COLO829 (cell line): ENCODE measurements at regions not wholly inside any gene's neighbourhood (a gene's known extent, or its start where the extent isn't known, plus 50 kb on each side); places are given as distances from the start of the nearest gene placed in this dataset.
"Not testable (repeated sequence)": the region's sequence is repeated elsewhere in the genome, so short reads cannot be mapped to it uniquely, and the experiment has no call there.

ENCODE experiments used
- DNase-seq: peaks from one replicate; pipeline ENCODE4 v3.0.0; 2012; ENCODE audit warnings: low spot score

DNA sequence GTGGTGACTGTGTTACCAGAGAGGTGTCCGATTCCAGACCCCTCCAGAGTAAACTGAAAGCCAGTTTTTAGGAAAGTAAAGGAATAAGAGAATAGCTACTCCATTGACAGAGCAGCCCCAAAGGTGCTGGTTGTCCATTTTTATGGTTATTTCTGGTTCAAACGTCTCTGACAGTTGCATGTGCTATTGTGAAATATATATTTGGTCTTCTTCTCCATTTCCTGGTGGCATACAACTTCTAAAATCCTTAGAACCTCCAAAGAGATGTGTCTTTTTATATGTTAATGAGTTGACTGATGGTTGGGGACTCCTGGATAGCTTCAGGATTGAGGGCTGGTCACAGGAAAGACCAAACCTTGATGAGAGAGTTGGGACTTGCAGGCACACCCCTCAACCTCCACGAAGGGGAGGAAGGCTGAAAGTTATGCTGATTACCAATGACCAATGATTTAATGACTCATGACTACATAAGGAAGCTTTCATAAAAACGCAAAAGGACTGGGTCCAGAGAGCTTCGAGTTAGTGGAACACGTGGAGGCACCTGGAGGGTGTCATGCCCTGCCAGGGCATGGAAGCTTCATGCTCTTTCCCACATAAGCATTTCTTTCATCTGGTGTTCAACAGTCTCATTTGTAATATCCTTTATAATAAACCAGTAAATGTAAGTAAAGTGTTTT is 100.7 kb downstream of the SLC16A1 start:
- no peak for DNase-seq

DNA sequence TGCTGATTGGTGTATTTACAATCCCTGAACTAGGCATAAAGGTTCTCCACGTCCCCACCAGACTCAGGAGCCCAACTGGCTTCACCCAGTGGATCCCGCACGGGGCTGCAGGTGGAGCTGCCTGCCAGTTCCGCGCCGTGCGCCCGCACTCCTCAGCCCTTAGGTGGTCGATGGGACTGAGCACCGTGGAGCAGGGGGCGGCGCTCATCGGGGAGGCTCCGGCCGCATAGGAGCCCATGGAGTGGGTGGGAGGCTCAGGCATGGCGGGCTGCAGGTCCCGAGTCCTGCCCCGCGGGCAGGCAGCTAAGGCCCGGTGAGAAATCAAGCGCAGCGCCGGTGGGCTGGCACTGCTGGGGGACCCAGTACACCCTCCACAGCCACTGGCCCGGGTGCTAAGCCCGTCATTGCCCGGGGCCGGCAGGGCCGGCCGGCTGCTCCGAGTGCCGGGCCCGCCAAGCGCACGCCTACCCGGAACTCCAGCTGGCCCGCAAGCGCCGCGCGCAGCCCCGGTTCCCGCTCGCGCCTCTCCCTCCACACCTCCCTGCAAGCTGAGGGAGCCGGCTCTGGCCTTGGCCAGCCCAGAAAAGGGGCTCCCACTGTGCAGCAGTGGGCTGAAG is 101.5 kb downstream of the SLC16A1 start:
- not testable (repeated sequence) for DNase-seq

DNA sequence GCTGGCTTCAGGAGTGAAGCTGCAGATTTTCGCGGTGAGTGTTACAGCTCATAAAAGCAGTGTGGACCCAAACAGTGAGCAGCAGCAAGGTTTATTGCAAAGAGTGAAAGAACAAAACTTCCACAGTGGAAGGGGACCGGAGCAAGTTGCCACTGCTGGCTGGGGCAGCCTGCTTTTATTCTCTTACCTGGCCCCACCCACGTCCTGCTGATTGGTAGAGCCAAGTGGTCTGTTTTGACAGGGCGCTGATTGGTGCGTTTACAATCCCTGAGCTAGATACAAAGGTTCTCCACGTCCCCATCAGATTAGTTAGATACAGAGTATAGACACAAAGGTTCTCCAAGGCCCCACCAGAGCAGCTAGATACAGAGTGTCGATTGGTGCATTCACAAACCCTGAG is 102.1 kb downstream of the SLC16A1 start:
- not testable (repeated sequence) for DNase-seq

DNA sequence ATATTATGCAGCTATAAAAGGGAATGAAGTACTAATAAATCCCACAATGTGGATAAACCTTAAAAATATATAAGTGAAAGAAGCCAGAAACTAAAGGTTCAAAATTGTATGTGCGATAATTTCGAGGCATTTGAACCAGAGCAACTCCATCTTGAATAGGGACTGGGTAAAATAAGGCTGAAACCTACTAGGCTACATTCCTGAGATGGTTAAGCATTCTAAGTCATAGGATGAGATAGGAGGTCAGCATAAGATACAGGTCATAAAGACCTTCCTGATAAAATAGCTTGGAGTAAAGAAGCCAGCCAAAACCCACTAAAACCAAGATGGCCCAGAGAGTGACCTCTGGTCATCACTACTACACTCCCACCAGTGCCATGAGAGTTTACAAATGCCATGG is 103.1 kb downstream of the SLC16A1 start:
- no peak for DNase-seq

DNA sequence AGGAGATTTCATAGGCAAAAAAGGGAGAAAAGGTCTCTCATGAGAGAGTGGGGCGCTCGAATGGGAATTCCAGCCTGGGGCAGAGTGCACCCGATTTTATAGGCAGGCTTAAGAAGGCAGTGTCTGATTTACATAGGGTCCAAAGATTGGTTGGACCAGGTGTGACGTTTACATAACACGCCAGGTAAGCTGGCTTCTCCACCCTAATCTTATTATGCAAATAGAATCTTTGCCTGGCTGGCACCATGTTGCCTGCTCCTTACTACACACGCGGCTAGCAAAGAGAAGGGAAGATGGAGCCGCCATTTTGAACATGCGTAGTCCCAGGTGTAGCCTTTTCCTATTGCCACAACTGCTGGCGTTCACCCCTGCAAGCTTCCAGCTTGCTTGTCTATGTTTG is 103.7 kb downstream of the SLC16A1 start:
- no peak for DNase-seq

DNA sequence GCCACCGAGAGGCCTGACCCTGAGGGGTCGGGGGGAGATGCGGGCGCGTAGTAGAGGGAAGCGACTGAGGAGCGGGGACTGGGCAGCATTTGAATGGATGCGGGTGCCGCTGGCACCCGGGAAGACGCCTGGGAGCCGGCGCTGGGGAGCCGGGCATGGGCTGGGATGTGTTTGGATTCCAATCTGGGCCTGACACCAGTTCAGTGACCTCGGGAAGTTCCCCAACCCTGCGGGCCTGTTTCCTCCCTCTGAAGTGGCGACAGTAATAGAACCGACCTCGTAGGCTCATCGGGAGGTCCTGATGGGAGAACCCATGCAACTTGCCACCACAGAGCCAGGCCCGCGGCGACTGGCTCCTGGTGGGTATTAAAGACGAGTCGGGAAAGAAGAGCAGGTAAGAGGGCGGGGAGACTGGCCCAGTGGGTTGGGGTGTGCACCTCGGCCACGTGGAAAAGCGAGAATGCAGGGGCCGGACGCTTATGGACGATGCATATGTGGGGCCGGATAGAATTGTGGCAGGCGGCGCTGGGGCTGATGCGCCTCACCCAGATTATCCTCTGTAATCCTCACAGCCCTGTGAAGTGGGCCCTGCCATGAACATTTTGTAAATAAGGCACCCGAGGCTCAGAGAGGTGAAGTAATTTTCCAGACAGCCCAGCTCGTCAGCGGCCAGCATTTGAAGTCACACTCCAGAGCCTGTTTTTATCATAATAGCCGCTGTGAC is 105.8 kb downstream of the SLC16A1 start:
- DNase-seq: no peak

DNA sequence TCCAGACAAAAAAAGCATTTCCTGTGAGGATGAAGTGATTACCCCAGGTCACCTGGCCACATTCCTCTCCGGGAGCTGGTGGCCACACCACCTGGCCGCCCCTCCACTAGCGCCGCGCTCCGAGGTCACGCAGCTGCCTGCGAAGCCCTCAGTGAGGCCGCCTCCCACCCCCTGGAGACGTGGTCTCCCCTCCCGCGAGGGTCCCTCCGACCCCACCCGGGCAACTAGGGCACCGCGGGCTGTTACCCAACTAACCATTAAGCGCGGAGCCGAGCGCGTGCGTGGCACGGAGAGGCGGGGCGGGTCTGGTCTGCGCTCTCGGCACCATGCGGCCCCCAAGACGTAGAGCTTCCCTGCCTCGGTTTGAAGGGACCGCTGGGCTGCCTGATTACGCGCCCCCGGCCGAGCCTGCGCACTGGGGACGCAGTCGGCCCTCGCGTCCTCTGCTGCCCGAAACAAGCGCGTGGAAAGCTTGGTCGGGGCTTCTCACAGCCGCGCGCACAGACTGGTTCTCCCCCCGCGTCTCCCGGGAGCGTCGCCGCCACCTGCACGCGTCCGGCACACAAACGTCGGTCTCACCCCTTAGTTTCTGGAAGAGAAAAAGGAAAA is 106.5 kb downstream of the SLC16A1 start:
- no peak for DNase-seq

DNA sequence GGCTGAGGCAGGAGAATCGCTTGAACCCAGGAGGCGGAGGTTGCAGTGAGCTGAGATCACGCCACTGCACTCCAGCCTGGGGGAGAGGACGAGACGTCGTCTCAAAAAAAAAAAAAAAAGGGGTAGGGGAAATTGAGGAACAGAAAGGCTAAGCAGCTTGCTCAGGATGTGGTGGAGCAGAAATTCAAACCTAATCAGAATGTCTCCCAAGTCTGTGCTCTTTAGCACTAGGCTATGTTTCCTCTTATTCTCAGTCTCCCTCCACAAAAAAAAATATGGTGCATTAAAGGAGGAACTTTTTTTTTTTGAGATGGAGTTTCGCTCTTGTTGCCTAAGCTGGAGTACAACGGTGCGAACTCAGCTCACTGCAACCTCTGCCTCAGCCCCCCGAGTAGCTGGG is 114.2 kb downstream of the SLC16A1 start:
- no peak for DNase-seq

DNA sequence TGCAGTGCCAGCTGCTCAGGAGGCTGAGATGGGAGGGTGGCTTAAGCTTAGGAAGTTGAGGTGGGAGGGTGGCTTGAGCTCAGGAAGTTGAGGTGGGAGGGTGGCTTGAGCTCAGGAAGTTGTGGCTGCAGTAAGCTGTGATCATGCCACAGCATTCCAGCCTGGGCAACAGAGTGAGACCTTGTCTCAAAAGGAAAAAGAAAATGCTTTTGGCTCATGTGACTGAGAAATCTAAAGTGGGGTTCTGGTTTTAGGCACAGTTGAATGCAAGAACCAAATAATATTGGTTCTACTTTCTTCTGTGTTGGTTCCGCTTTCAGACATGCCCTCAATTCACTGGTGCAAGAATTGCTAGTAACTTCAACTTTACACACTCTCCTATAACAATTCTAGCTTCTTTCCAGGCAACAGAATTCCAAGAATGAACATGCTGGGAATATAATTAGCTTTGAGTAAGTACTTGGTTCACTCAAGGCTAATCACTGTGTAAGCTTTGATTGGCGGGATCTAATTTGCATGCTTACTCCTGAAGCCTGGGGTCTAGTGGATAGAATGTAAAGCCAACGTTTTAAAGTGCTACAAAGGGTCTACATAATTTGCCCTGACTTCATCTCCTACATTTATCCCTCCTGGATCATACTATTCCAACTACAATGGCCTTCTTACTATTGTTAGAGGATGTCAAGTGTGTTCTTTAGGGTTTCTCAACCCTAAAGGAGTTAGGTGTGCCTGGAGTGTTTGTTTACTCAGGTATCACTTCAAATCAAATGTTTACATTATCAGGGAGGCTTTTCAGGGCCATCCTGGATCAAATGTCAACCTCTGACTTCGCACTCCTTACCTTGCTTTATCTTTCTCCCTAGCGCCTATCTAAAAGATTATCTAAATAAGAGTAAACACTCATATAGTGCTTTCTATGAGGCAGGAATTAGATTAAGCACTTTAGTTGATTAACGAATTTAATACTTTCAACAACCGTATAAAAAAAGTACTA is 115.1 kb downstream of the SLC16A1 start:
- DNase-seq: no peak

DNA sequence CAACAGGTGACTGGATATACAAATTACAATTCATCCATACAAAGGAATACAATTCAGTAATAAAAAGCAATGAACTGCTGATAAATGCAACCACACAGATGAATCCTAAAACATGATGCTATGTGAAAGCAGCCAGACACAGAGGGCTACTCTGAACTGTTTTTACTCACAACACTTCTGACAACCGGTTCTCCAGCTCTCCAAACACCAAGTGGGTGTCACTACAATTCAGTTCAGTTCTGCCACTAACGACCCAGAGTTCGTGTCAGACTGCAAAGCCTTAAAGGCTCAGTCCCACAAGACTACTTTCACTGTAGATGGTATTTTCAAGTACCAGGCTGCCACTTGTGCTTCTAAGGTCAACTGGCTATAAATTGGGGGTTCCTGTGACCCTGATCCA is 119.4 kb downstream of the SLC16A1 start:
- DNase-seq: no peak

DNA sequence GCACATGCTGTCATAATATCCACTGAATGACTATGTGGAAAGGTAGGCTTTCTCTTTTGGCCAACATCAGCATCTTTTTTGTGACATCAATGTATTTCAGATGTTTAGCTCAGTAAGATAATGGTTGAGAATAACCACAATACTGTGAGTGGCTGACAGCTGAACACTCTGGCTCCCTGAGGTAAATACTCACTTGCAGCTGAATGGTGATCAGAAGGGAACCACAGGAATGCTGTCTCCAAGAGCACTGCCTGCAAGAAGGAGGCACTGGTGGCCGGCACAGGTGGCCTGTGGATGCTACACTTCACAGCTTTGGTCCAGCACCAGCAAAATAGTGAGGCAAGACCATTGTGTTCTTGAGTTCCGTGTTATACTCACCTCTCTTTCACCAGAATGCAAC is 118.7 kb upstream of the PPM1J start:
- no peak for DNase-seq

DNA sequence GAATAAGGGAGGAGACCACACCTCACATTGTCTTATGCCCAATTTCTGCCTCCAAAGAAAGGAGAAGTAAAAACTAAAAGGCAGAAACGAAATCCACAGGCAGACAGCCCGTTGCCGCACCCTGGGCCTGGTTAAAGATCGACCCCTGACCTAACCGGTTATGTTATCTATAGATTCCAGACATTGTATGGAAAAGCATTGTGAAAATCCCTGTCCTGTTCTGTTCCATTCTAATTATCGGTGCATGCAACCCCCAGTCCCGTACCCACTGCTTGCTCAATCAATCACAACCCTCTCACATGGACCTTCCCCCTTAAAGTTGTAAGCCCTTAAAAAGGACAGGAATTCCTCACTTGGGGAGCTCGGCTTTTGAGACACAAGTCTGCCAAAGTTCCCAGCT is 117.1 kb upstream of the PPM1J start:
- DNase-seq: not testable (repeated sequence)

DNA sequence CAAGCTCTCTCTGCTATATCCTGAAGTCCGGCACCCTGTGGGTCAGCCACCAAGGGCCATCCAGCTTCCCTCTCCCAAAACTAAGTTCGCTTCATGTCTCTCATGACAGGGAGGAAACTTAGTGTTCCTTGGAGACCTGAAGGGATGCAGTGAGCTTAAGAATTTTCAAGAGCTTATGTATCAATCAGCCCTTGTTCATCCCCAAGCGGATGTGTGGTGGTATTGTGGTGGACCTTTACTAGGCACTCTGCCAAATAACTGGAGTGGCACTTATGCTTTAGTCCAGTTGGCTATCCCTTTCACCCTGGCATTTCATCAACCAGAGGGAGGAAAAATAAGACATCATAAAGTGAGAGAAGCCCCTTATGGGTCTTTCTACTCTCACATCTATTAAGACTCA is 114.6 kb upstream of the PPM1J start:
- DNase-seq: not testable (repeated sequence)

DNA sequence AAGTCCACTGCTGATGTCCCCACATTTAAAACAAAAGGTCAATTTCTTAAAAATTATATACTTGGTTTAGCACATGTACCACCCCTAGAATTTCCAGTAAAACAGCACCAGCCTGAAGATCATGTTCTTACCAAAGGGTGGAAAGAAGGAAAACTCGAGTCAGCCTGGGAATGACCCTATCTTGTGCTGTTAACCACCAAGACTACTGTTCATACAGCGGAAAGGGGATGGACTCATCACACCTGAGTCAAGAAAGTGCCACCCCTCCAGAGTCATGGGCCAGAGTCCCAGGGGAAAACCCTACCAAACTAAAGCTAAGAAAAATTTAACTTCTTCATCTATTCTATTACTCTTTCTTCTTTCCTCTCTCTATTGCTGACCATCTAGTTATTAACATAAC is 113.6 kb upstream of the PPM1J start:
- no peak for DNase-seq

DNA sequence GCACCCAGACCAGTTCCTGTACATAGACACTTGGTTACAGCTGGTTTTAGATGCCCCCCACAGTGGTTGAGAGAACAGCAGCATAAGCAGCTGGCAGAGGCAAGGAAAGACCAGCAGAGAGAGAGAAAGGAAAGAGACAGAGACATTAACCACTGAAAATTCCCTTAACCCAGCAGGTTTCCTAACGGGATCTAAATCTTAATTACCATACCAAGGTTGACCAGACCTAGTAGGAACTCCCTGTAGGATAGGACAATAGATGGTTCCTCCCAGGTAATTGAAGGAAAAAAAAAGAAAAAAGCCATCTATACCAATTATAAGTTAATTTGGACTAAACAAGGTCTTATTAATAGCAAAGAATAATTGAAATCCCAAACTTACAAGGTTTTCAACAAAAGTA is 112.3 kb upstream of the PPM1J start:
- DNase-seq: not testable (repeated sequence)

DNA sequence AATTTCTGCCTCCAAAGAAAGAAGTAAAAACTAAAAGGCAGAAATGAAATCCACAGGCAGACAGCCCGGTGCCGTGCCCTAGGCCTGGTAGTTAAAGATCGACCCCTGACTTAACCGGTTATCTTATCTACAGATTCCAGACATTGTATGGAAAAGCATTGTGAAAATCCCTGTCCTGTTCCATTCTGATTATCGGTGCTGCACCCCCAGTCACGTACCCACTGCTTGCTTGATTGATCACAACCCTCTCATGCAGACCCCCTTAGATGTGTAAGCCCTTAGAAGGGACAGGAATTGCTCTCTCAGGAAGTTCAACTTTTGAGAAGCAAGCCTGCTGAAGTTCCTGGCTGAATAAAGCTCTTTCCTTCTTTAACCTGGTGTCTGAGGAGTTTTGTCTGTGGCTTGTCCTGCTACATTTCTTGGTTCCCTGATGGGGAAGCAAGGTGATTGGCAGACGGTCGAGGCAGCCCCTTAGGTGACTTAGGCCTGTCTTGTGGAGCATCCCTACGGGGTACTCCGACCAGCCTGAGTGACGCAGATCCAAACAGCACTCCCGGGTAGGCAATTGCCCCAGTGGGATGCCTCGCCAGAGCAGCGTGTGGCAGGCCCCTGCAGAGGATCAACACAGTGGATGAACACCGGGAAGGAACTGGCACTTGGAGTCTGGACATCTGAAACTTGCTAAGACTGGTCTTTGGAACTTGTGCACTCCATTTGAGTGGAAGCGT is 111.2 kb upstream of the PPM1J start:
- no peak for DNase-seq

DNA sequence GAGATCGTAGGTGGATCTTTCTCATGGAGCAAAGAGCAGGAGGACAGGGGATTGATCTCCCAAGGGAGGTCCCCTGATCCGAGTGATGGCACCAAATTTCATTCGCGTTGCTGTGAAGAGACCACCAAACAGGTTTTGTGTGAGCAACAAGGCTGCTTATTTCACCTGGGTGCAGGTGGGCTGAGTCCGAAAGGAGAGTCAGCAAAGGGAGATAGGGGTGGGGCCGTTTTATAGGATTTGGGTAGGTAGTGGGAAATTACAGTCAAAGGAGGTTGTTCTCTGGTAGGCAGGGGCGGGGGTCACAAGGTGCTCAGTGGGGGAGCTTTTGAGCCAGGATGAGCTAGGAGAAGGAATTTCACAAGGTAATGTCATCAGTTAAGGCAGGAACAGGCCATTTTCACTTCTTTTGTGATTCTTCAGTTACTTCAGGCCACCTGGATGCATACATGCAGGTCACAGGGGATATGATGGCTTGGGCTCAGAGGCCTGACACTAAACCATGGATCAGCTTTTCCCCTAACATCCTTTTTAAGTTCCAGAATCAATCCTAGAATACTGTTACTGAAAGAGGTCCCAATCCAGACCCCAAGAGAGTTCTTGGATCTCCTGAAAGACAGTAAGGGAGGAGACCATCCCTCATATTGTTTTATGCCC is 110.6 kb upstream of the PPM1J start:
- DNase-seq: not testable (repeated sequence)

DNA sequence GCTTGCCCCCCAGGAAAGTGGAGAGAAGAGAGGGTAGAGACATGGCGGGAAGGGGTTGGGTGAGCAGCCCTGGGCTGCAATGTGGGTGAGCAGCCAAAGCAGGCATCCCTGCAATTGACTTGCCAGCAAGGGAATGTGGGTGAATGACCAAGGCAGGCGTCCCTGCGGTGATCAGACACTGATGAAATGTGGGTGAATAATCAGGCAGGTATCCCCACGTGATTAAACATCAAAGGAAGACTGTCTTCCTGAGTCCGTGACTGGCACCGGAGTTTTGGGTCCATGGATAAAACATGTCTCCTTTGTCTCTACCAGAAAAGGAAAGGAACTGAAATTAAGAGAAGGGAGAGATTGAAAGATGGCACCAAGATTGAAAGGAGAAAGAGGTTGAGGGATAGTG is 109.9 kb upstream of the PPM1J start:
- DNase-seq: not testable (repeated sequence)

DNA sequence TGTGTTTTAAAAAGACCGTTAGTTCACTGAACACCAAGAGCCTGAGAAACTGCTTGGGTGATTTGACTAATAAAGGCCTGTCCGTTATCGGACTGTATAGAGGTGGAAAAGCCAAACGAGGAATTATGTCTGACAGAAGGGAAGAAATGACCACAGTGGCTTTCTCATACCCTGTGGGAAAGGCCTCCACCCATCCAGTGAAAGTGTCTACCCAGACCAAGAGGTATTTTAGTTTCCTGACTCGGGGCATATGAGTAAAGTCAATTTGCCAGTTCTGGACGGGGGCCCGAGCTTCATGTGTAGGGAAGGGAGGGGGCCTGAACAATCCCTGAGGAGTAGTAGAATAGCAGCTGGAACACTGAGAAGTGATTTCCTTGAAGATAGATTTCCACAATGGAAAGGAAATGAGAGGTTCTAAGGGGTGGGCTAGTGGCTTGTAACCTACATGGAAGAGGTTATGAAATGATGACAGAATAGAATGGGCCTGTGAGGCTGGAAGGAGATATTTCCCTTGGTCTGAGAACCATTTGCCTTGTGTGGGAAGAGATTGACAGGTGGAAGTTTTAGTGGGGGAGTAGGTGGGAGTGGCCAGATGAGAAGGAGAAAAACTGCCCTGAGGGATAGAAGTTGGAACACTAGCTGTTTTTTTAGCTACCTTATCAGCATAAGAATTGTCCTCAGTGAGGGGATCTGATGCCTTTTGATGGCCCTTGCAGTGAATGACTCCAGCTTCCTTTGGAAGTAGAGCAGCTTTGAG is 106.4 kb upstream of the PPM1J start:
- not testable (repeated sequence) for DNase-seq
